ENCODE measurements at regions not wholly inside any gene's neighbourhood (a gene's known extent, or its start where the extent isn't known, plus 50 kb on each side); places are given as distances from the start of the nearest gene placed in this dataset.

- ATAC-seq (no peak), DNase-seq (ENCODE audit: low read depth, low spot score) (no peak)
- Histone ChIP-seq H3K9ac (ENCODE audit: low read length) (no peak overlapping the region), H3K9me2 (ENCODE audit: insufficient read depth) (no peaks in the 10 kb centered on the region), H3K27me3 (ENCODE audit: insufficient read depth, low read length) (no peaks in the 10 kb centered on the region), H3K4me3 (replicated peaks in 1 of 2; ENCODE audit: low read depth in 1 of 2, low read length in 2 of 2) (no peak overlapping the region), H4K20me1 (ENCODE audit: insufficient read depth) (no peaks in the 10 kb centered on the region), H3K36me3 (ENCODE audit: control insufficient read depth in 1 of 2, insufficient read depth in 2 of 2, low read length in 2 of 2) (no peaks in the 10 kb centered on the region), H3K9me3 (ENCODE audit: control insufficient read depth in 1 of 2, insufficient read depth in 1 of 2, low read depth in 1 of 2, low read length in 2 of 2) (peaks cover 0 to 5% of the 10 kb centered on the region in 2 experiments; a peak in 2 of 4 replicates), H3K4me1 (ENCODE audit: control insufficient read depth in 1 of 2, insufficient read depth in 2 of 2, low read length in 2 of 2) (no peaks in the 10 kb centered on the region), H3K79me2 (ENCODE audit: insufficient read depth, low read length) (no peaks in the 10 kb centered on the region), H3K4me2 (ENCODE audit: low read length) (no peak overlapping the region), H3K27ac (ENCODE audit: low read depth, low read length) (no peak overlapping the region), H2AFZ (ENCODE audit: low read depth, low read length, poor library complexity, severe bottlenecking) (no peak overlapping the region)
- ChIA-PET RAD21 (ENCODE audit: low non-redundant PET in 1 of 2, low total read pairs in 2 of 2, uncharacterized antibody in 2 of 2, unreplicated experiment in 2 of 2) (no interaction called here), POLR2A (no interaction called here), CTCF (no interaction called here)
- no peak for TF ChIP-seq FOSL1 (IDR thresholded peaks at IDR 0.05; ENCODE audit: low read depth)
- TF ChIP-seq CTCF (IDR thresholded peaks at IDR 0.05 in 2 of 3, conservative IDR thresholded peaks at IDR 0.05 in 1 of 3; ENCODE audit: borderline replicate concordance in 1 of 3, insufficient read depth in 1 of 3, low read depth in 2 of 3, low read length in 2 of 3), result no peak
- no peak for TF ChIP-seq SRF (IDR thresholded peaks at IDR 0.05; ENCODE audit: low read depth)
- TF ChIP-seq EZH2phosphoT487 (IDR thresholded peaks at IDR 0.05; ENCODE audit: borderline replicate concordance), result no peak
- TF ChIP-seq CEBPB (IDR thresholded peaks at IDR 0.05; ENCODE audit: low read depth), result no peak
- TF ChIP-seq EGR1 (IDR thresholded peaks at IDR 0.05; ENCODE audit: low read depth), result no peak
- no peak for TF ChIP-seq POLR2A (IDR thresholded peaks at IDR 0.05; ENCODE audit: borderline replicate concordance, extremely low read depth, insufficient read depth, insufficient read length)
- no peak for TF ChIP-seq YY1 (IDR thresholded peaks at IDR 0.05; ENCODE audit: extremely low read depth, insufficient replicate concordance, low read depth, low read length)
- TF ChIP-seq REST (IDR thresholded peaks at IDR 0.05; ENCODE audit: low read depth), result no peak
- TF ChIP-seq CBX3 (IDR thresholded peaks at IDR 0.05; ENCODE audit: low read depth), result no peak
- TF ChIP-seq ZFX (IDR thresholded peaks at IDR 0.05), result no peak
- TF ChIP-seq RAD21 (IDR thresholded peaks at IDR 0.05; ENCODE audit: low read depth), result no peak
- no peak for TF ChIP-seq ZNF274 (IDR thresholded peaks at IDR 0.05; ENCODE audit: low read depth, low read length)
- TF ChIP-seq SIN3A (IDR thresholded peaks at IDR 0.05; ENCODE audit: low read depth), result no peak
- no peak for TF ChIP-seq JUND (IDR thresholded peaks at IDR 0.05)
- TF ChIP-seq SP1 (IDR thresholded peaks at IDR 0.05; ENCODE audit: low read depth), result no peak
- TF ChIP-seq, protein P1, sequence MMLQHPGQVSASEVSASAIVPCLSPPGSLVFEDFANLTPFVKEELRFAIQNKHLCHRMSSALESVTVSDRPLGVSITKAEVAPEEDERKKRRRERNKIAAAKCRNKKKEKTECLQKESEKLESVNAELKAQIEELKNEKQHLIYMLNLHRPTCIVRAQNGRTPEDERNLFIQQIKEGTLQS (IDR thresholded peaks at IDR 0.05), result no peak
- no peak for TF ChIP-seq ELF1 (IDR thresholded peaks at IDR 0.05; ENCODE audit: borderline replicate concordance, low read depth)
- TF ChIP-seq, protein P2, sequence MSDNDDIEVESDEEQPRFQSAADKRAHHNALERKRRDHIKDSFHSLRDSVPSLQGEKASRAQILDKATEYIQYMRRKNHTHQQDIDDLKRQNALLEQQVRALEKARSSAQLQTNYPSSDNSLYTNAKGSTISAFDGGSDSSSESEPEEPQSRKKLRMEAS (IDR thresholded peaks at IDR 0.05), result no peak
- TF ChIP-seq TCF7L2 (IDR thresholded peaks at IDR 0.05; ENCODE audit: borderline replicate concordance, extremely low read depth, insufficient read depth, insufficient read length), result no peak
- intact Hi-C loops (cut with micrococcal nuclease), result no loop called here
- BruUV-seq (replicated peaks), result no TSS peak
Measured at GRCh38 chr13:85544756-85545155, 254.5 kb downstream of the SLITRK6 start.

Data from HCT116 (cell line).